ENCODE measurements at regions not wholly inside any gene's neighbourhood (a gene's known extent, or its start where the extent isn't known, plus 50 kb on each side); places are given as distances from the start of the nearest gene placed in this dataset.

- Histone ChIP-seq H3K36me3 (ENCODE audit: low read length) (no peaks in the 10 kb centered on the region), H3K4me2 (ENCODE audit: low read depth, low read length, poor library complexity, severe bottlenecking) (no peak overlapping the region), H3K9me2 (replicated peaks; ENCODE audit: insufficient read depth, low read length) (no peaks in the 10 kb centered on the region), H2AFZ (ENCODE audit: low read depth, low read length, severe bottlenecking) (no peak overlapping the region), H3K4me3 (ENCODE audit: insufficient read depth, low read length, poor library complexity, severe bottlenecking) (no peak overlapping the region), H4K20me1 (ENCODE audit: low read depth, low read length) (no peaks in the 10 kb centered on the region), H3K9ac (ENCODE audit: low read length) (no peak overlapping the region), H3K9me3 (ENCODE audit: insufficient read depth, low read length) (no peaks in the 10 kb centered on the region), H3F3A (ENCODE audit: insufficient read depth) (no peaks in the 10 kb centered on the region), H3K27me3 (ENCODE audit: low read length) (no peaks in the 10 kb centered on the region), H3K27ac (ENCODE audit: low read depth, low read length) (no peak overlapping the region), H3K79me2 (ENCODE audit: insufficient read depth, low read length) (no peaks in the 10 kb centered on the region)
- TF ChIP-seq EZH2phosphoT487 (conservative IDR thresholded peaks at IDR 0.05; ENCODE audit: low read length) = no peak
- no peak for TF ChIP-seq CTCF (IDR thresholded peaks at IDR 0.05; ENCODE audit: insufficient read depth, low read length, poor library complexity, severe bottlenecking)
Measured at GRCh38 chr5:7329712-7330111, 66.2 kb upstream of the ADCY2 start.

- H2AFZ ChIP-seq (ENCODE audit: low read depth, low read length, severe bottlenecking) = no peak overlapping the region
- no peaks in the 10 kb centered on the region for H3K36me3 ChIP-seq (ENCODE audit: low read length)
- H3K27me3 ChIP-seq (ENCODE audit: low read length) = no peaks in the 10 kb centered on the region
- H3K9me3 ChIP-seq (ENCODE audit: insufficient read depth, low read length) = no peaks in the 10 kb centered on the region
- H3K4me3 ChIP-seq (ENCODE audit: insufficient read depth, low read length, poor library complexity, severe bottlenecking) = no peak overlapping the region
- H3F3A ChIP-seq (ENCODE audit: insufficient read depth) = no peaks in the 10 kb centered on the region
- H4K20me1 ChIP-seq (ENCODE audit: low read depth, low read length) = no peaks in the 10 kb centered on the region
- H3K27ac ChIP-seq (ENCODE audit: low read depth, low read length) = no peak overlapping the region
- no peak overlapping the region for H3K9ac ChIP-seq (ENCODE audit: low read length)
- H3K79me2 ChIP-seq (ENCODE audit: insufficient read depth, low read length) = no peaks in the 10 kb centered on the region
- H3K4me2 ChIP-seq (ENCODE audit: low read depth, low read length, poor library complexity, severe bottlenecking) = no peak overlapping the region
- no peaks in the 10 kb centered on the region for H3K9me2 ChIP-seq (replicated peaks; ENCODE audit: insufficient read depth, low read length)
- TF ChIP-seq EZH2phosphoT487 (conservative IDR thresholded peaks at IDR 0.05; ENCODE audit: low read length) (no peak), CTCF (IDR thresholded peaks at IDR 0.05; ENCODE audit: insufficient read depth, low read length, poor library complexity, severe bottlenecking) (no peak)
Measured at GRCh38 chr5:7330256-7330655, 65.7 kb upstream of the ADCY2 start.

GRCh38 chr5:7331131-7331530, 64.8 kb upstream of the ADCY2 start:
- H3K9me3 ChIP-seq (ENCODE audit: insufficient read depth, low read length) = no peaks in the 10 kb centered on the region

More at GRCh38 chr5:7331131-7331530, 64.8 kb upstream of the ADCY2 start:
- H2AFZ ChIP-seq (ENCODE audit: low read depth, low read length, severe bottlenecking) = no peak overlapping the region
- no peaks in the 10 kb centered on the region for H3K79me2 ChIP-seq (ENCODE audit: insufficient read depth, low read length)
- no peaks in the 10 kb centered on the region for H3K36me3 ChIP-seq (ENCODE audit: low read length)
- no peaks in the 10 kb centered on the region for H3F3A ChIP-seq (ENCODE audit: insufficient read depth)
- no peaks in the 10 kb centered on the region for H3K27me3 ChIP-seq (ENCODE audit: low read length)
- TF ChIP-seq EZH2phosphoT487 (conservative IDR thresholded peaks at IDR 0.05; ENCODE audit: low read length) = no peak
- no peak for TF ChIP-seq CTCF (IDR thresholded peaks at IDR 0.05; ENCODE audit: insufficient read depth, low read length, poor library complexity, severe bottlenecking)
- no peak overlapping the region for H3K4me2 ChIP-seq (ENCODE audit: low read depth, low read length, poor library complexity, severe bottlenecking)
- no peak overlapping the region for H3K27ac ChIP-seq (ENCODE audit: low read depth, low read length)
- H3K9ac ChIP-seq (ENCODE audit: low read length) = no peak overlapping the region
- H3K4me3 ChIP-seq (ENCODE audit: insufficient read depth, low read length, poor library complexity, severe bottlenecking) = no peak overlapping the region
- no peaks in the 10 kb centered on the region for H4K20me1 ChIP-seq (ENCODE audit: low read depth, low read length)
- no peaks in the 10 kb centered on the region for H3K9me2 ChIP-seq (replicated peaks; ENCODE audit: insufficient read depth, low read length)

All from SU-DHL-6 (cell line).